Keratinocyte (primary cell): ENCODE measurements at regions not wholly inside any gene's neighbourhood (a gene's known extent, or its start where the extent isn't known, plus 50 kb on each side); places are given as distances from the start of the nearest gene placed in this dataset.

Experiments
- CTCF ChIP-seq, 3 experiments: IDR thresholded peaks in 1 of 3; conservative IDR thresholded peaks in 1 of 3; optimal IDR thresholded peaks in 1 of 3; 2 replicates in 2 of 3; 3 replicates in 1 of 3; pipeline versions ENCODE3 to v1.5.1; 2011; ENCODE audit warnings: low read length in 3 of 3, mild to moderate bottlenecking in 3 of 3, moderate library complexity in 2 of 3, control low read depth in 1 of 3, inconsistent platforms in 1 of 3; ENCODE audit not compliant: insufficient read depth in 2 of 3; ENCODE audit errors: extremely low read depth in 1 of 3
- EZH2 ChIP-seq: IDR thresholded peaks from one replicate; pipeline ENCODE4 v1.6.1; 2012; ENCODE audit warnings: inconsistent platforms, mild to moderate bottlenecking, low read length, moderate library complexity

GRCh38 chr16:86996081-86996480 lies 321.1 kb downstream of the C16orf95 start:
- TF ChIP-seq EZH2 (no peak), CTCF (optimal IDR thresholded peaks at IDR 0.05 in 1 of 3, IDR thresholded peaks at IDR 0.05 in 1 of 3, conservative IDR thresholded peaks at IDR 0.05 in 1 of 3; ENCODE audit: extremely low read depth in 1 of 3, insufficient read depth in 2 of 3, low read length in 3 of 3) (no peak)
